SK-N-SH (cell line): ENCODE measurements at regions not wholly inside any gene's neighbourhood (a gene's known extent, or its start where the extent isn't known, plus 50 kb on each side); places are given as distances from the start of the nearest gene placed in this dataset.

Experiments used
- CTCF ChIA-PET: fragments of 300-600, 350-600 bp; formaldehyde crosslinking; extraction: SDS; loops from one replicate; lab custom pipeline; 2021; lab: Yijun Ruan, JAX
- POLR2A ChIA-PET: fragments of 350-600 bp; sonication (Branson Sonifier 250); formaldehyde crosslinking; extraction: SDS; loops from one replicate; lab custom pipeline; 2020; ENCODE audit warnings: antibody characterized with exemption, inconsistent platforms; lab: Yijun Ruan, JAX
- DNase-seq: peaks from one replicate; pipeline ENCODE4 v3.0.0; 2012
- H2AFZ ChIP-seq: fragments of 200-600 bp; sonication (generic); 2 replicates; pipeline ENCODE4 v1.8.1; 2016; ENCODE audit warnings: antibody characterized with exemption, mild to moderate bottlenecking, low read depth
- H3F3A ChIP-seq: fragments of 200-600 bp; sonication (generic); replicated peaks from 2 replicates; pipeline ENCODE3; 2016; ENCODE audit warnings: antibody characterized with exemption, mild to moderate bottlenecking; ENCODE audit not compliant: insufficient read depth
- H3K27ac ChIP-seq, 2 experiments: fragments of 200-500 bp in 1 of 2; fragments of 200-600 bp in 1 of 2; sonication (Bioruptor generic) in 1 of 2; sonication (generic), shearing (Covaris generic) in 1 of 2; 2 replicates each; pipeline versions ENCODE4 v1.5.1 to v1.6.1; 2014 to 2016; ENCODE audit warnings: low read depth in 2 of 2, inconsistent platforms in 1 of 2, low read length in 1 of 2, mild to moderate bottlenecking in 1 of 2, mixed read lengths in 1 of 2
- H3K27me3 ChIP-seq: fragments of 200-600 bp; sonication (generic), shearing (Covaris generic); 2 replicates; pipeline ENCODE4 v1.6.1; 2016; ENCODE audit warnings: mixed run types; ENCODE audit not compliant: insufficient read depth
- H3K36me3 ChIP-seq, 2 experiments: fragments of 200-500 bp in 1 of 2; fragments of 200-600 bp in 1 of 2; sonication (Bioruptor generic) in 1 of 2; sonication (generic) in 1 of 2; replicated peaks in 1 of 2; 2 replicates each; pipeline versions ENCODE3 to v1.5.1; 2014 to 2016; ENCODE audit warnings: low read length in 1 of 2, mild to moderate bottlenecking in 1 of 2; ENCODE audit not compliant: insufficient read depth in 2 of 2, control insufficient read depth in 1 of 2
- H3K4me1 ChIP-seq, 2 experiments: fragments of 200-500 bp in 1 of 2; fragments of 200-600 bp in 1 of 2; sonication (Bioruptor generic) in 1 of 2; sonication (generic), shearing (Covaris generic) in 1 of 2; 2 replicates each; pipeline versions ENCODE4 v1.5.1 to v1.6.1; 2014 to 2016; ENCODE audit warnings: low read depth in 1 of 2, low read length in 1 of 2, mixed run types in 1 of 2; ENCODE audit not compliant: insufficient read depth in 2 of 2, control insufficient read depth in 1 of 2
- H3K4me2 ChIP-seq: fragments of 200-600 bp; sonication (generic), shearing (Covaris generic); 2 replicates; pipeline ENCODE4 v1.6.1; 2017; ENCODE audit warnings: mixed run types
- H3K4me3 ChIP-seq, 2 experiments: fragments of 200-500 bp in 1 of 2; fragments of 200-600 bp in 1 of 2; sonication (Bioruptor generic) in 1 of 2; sonication (generic), shearing (Covaris generic) in 1 of 2; 2 replicates each; pipeline versions ENCODE4 v1.5.1 to v1.8.1; 2014 to 2016; ENCODE audit warnings: low read depth in 2 of 2, inconsistent platforms in 1 of 2, low read length in 1 of 2, mild to moderate bottlenecking in 1 of 2, mixed read lengths in 1 of 2, moderate library complexity in 1 of 2
- H3K79me2 ChIP-seq: fragments of 200-600 bp; sonication (generic); 2 replicates; pipeline ENCODE4 v1.8.1; 2017; ENCODE audit warnings: mild to moderate bottlenecking; ENCODE audit not compliant: insufficient read depth
- H3K9ac ChIP-seq: fragments of 200-600 bp; sonication (generic); 2 replicates; pipeline ENCODE4 v1.6.1; 2017; ENCODE audit warnings: mixed run types
- H3K9me2 ChIP-seq: fragments of 200-600 bp; sonication (generic); 2 replicates; pipeline ENCODE4 v1.6.1; 2017; ENCODE audit warnings: mixed run types
- H3K9me3 ChIP-seq: fragments of 200-600 bp; sonication (generic); 2 replicates; pipeline ENCODE4 v1.6.1; 2017; ENCODE audit warnings: mixed run types, mild to moderate bottlenecking, moderate library complexity
- H4K20me1 ChIP-seq: fragments of 200-600 bp; sonication (generic); 2 replicates; pipeline ENCODE4 v1.6.1; 2017; ENCODE audit warnings: mild to moderate bottlenecking, mixed run types; ENCODE audit not compliant: insufficient read depth
- CHD2 ChIP-seq: fragments of 150-350 bp; IDR thresholded peaks from 2 replicates; pipeline ENCODE4 v1.6.1; 2018; ENCODE audit warnings: low read length; ENCODE audit not compliant: partially characterized antibody
- CTCF ChIP-seq: fragments of 200-600 bp; sonication (generic); IDR thresholded peaks from 2 replicates; pipeline ENCODE4 v1.6.1; 2017; ENCODE audit warnings: antibody characterized with exemption, mild to moderate bottlenecking, moderate library complexity
- EP300 ChIP-seq, 2 experiments: IDR thresholded peaks; 2 replicates each; pipeline versions ENCODE4 v1.4.0 to v1.6.1; 2012; ENCODE audit warnings: borderline replicate concordance in 1 of 2, low read depth in 1 of 2, low read length in 1 of 2
- EZH2phosphoT487 ChIP-seq: fragments of 200-600 bp; sonication (generic); IDR thresholded peaks from 2 replicates; pipeline ENCODE4 v1.6.1; 2017; ENCODE audit warnings: low read depth, mixed run types, mild to moderate bottlenecking, antibody characterized with exemption, moderate library complexity, borderline replicate concordance
- FOXJ3 ChIP-seq: sonication (generic); formaldehyde crosslinking; IDR thresholded peaks from 2 replicates; pipeline ENCODE4 v1.5.1; 2020; ENCODE audit warnings: mild to moderate bottlenecking, missing genetic modification reagents
- FOXM1 ChIP-seq: IDR thresholded peaks from 2 replicates; pipeline ENCODE4 v1.4.0; 2012; ENCODE audit warnings: low read depth, mild to moderate bottlenecking
- GATA2 ChIP-seq: sonication (generic); formaldehyde crosslinking; IDR thresholded peaks from 2 replicates; pipeline ENCODE4 v1.5.0; 2020; ENCODE audit warnings: mild to moderate bottlenecking, missing genetic modification reagents
- IRF3 ChIP-seq: fragments of 150-350 bp; IDR thresholded peaks from 2 replicates; pipeline ENCODE4 v1.6.1; 2016; ENCODE audit warnings: mild to moderate bottlenecking, low read depth, low read length
- JUND ChIP-seq: IDR thresholded peaks from 2 replicates; pipeline ENCODE4 v1.4.0; 2012
- MEF2A ChIP-seq: IDR thresholded peaks from 2 replicates; pipeline ENCODE4 v1.4.0; 2012; ENCODE audit warnings: low read depth, borderline replicate concordance
- MXI1 ChIP-seq: IDR thresholded peaks from 2 replicates; pipeline ENCODE4 v1.6.1; 2012; ENCODE audit warnings: mild to moderate bottlenecking, low read depth, low read length, improper control_type of control experiment
- NFIC ChIP-seq: IDR thresholded peaks from 2 replicates; pipeline ENCODE4 v1.4.0; 2012; ENCODE audit warnings: borderline replicate concordance
- NRF1 ChIP-seq: IDR thresholded peaks from 2 replicates; pipeline ENCODE4 v1.6.1; 2012; ENCODE audit warnings: low read depth, mild to moderate bottlenecking, low read length
- POLR2AphosphoS5 ChIP-seq: IDR thresholded peaks from 2 replicates; pipeline ENCODE4 v1.6.1; 2012; ENCODE audit warnings: low read depth, low read length
- RAD21 ChIP-seq: IDR thresholded peaks from 2 replicates; pipeline ENCODE4 v1.6.1; 2012; ENCODE audit warnings: mild to moderate bottlenecking, low read length
- RCOR1 ChIP-seq: fragments of 150-350 bp; IDR thresholded peaks from 2 replicates; pipeline ENCODE4 v1.6.1; 2017; ENCODE audit warnings: antibody characterized with exemption, low read length
- RFX5 ChIP-seq: IDR thresholded peaks from 2 replicates; pipeline ENCODE4 v1.6.1; 2012; ENCODE audit warnings: mild to moderate bottlenecking, improper control_type of control experiment, low read length
- RXRA ChIP-seq: IDR thresholded peaks from 2 replicates; pipeline ENCODE4 v1.4.0; 2012; ENCODE audit warnings: low read depth, mild to moderate bottlenecking, borderline replicate concordance
- SIN3A ChIP-seq: IDR thresholded peaks from 2 replicates; pipeline ENCODE4 v1.6.1; 2012; ENCODE audit warnings: low read depth, mild to moderate bottlenecking, low read length, moderate library complexity, borderline replicate concordance
- TAF1 ChIP-seq: IDR thresholded peaks from 2 replicates; pipeline ENCODE4 v1.6.1; 2012; ENCODE audit warnings: low read depth, mild to moderate bottlenecking, low read length, moderate library complexity, borderline replicate concordance
- TCF12 ChIP-seq: IDR thresholded peaks from 2 replicates; pipeline ENCODE4 v1.4.0; 2012
- USF1 ChIP-seq: IDR thresholded peaks from 2 replicates; pipeline ENCODE4 v1.4.0; 2012; ENCODE audit warnings: low read depth, borderline replicate concordance
- USF2 ChIP-seq: fragments of 150-350 bp; IDR thresholded peaks from 2 replicates; pipeline ENCODE4 v1.6.1; 2017; ENCODE audit warnings: antibody characterized with exemption, low read length, low read depth, borderline replicate concordance
- ZBTB33 ChIP-seq: IDR thresholded peaks from 2 replicates; pipeline ENCODE4 v1.4.0; 2012; ENCODE audit warnings: low read depth, borderline replicate concordance
- WGBS: methylation state at CpG from one replicate; pipeline ENCODE4 v1.1.6; 2017; ENCODE audit warnings: low lambda C conversion rate; 5-methylcytosine and 5-hydroxymethylcytosine counted together

GRCh38 chr16:51382940-51383339 is 231.9 kb upstream of the SALL1 start:
- Histone ChIP-seq H3K4me2 (no peak overlapping the region), H3K27me3 (no peaks in the 10 kb centered on the region), H3K36me3 (no peaks in the 10 kb centered on the region), H3K4me3 (no peak overlapping the region), H3K4me1 (no peaks in the 10 kb centered on the region), H2AFZ (no peak overlapping the region), H3K79me2 (no peaks in the 10 kb centered on the region), H3K9ac (no peak overlapping the region), H3K9me2 (no peaks in the 10 kb centered on the region), H3K9me3 (no peaks in the 10 kb centered on the region), H3F3A (no peaks in the 10 kb centered on the region), H3K27ac (no peak overlapping the region), H4K20me1 (no peaks in the 10 kb centered on the region)
- no peak for DNase-seq
- ChIA-PET POLR2A (no interaction called here), CTCF (no interaction called here)
- TF ChIP-seq EZH2phosphoT487 (no peak), TAF1 (no peak), TCF12 (no peak), SIN3A (no peak), FOXM1 (no peak), NFIC (no peak), NRF1 (no peak), ZBTB33 (no peak), RCOR1 (no peak), GATA2 (CRISPR knock-in tag) (no peak), POLR2AphosphoS5 (no peak), USF1 (no peak)
- 57% methylated on average over 1 of the region's 1 CpG for WGBS

GRCh38 chr16:51382211-51382610 is 231.1 kb upstream of the SALL1 start:
- no peak overlapping the region for H2AFZ ChIP-seq
- H3K79me2 ChIP-seq: no peaks in the 10 kb centered on the region
- no peaks in the 10 kb centered on the region for H4K20me1 ChIP-seq
- no peaks in the 10 kb centered on the region for H3K9me2 ChIP-seq
- no peaks in the 10 kb centered on the region for H3K4me1 ChIP-seq
- H3F3A ChIP-seq: no peaks in the 10 kb centered on the region
- no peaks in the 10 kb centered on the region for H3K27me3 ChIP-seq
- no peak overlapping the region for H3K4me2 ChIP-seq
- no peak for DNase-seq
- POLR2A ChIA-PET: no interaction called here
- 21% methylated on average over 3 of the region's 3 CpGs for WGBS
- no peak overlapping the region for H3K9ac ChIP-seq
- no peak overlapping the region for H3K4me3 ChIP-seq
- H3K9me3 ChIP-seq: no peaks in the 10 kb centered on the region
- CTCF ChIA-PET: no interaction called here
- H3K36me3 ChIP-seq: no peaks in the 10 kb centered on the region
- no peak overlapping the region for H3K27ac ChIP-seq
- TF ChIP-seq CTCF: no peak
- TF ChIP-seq RAD21: no peak
- TF ChIP-seq POLR2AphosphoS5: no peak
- TF ChIP-seq RCOR1: no peak
- no peak for TF ChIP-seq CHD2
- TF ChIP-seq MEF2A: no peak
- TF ChIP-seq RXRA: no peak
- no peak for TF ChIP-seq EP300 (IDR thresholded peaks at IDR 0.05; ENCODE audit: borderline replicate concordance in 1 of 2, low read depth in 1 of 2, low read length in 1 of 2)
- TF ChIP-seq FOXJ3: no peak
- no peak for TF ChIP-seq RFX5
- TF ChIP-seq NFIC: no peak
- TF ChIP-seq USF2: no peak
- TF ChIP-seq JUND: no peak
- no peak for TF ChIP-seq IRF3
- TF ChIP-seq MXI1: no peak
